Esophagus squamous epithelium (tissue), 4 donors: ENCODE measurements at regions not wholly inside any gene's neighbourhood (a gene's known extent, or its start where the extent isn't known, plus 50 kb on each side); places are given as distances from the start of the nearest gene placed in this dataset.

Experiments
- POLR2A ChIP-seq, 4 donors: fragments of 450-650 bp; IDR thresholded peaks; one replicate each; pipeline ENCODE4 v1.6.1; 2017; ENCODE audit warnings: antibody characterized with exemption in 4 of 4, mild to moderate bottlenecking in 4 of 4, moderate library complexity in 3 of 4
- TF ChIP-seq, protein P1 (sequence below), 6 experiments: fragments of 450-650 bp in 4 of 6; fragments of 200-600 bp in 2 of 6; sonication (generic) in 2 of 6; IDR thresholded peaks; one replicate each; pipeline ENCODE4 v1.5.1; 2016 to 2019; ENCODE audit warnings: antibody characterized with exemption in 6 of 6, mild to moderate bottlenecking in 4 of 6, moderate library complexity in 4 of 6

DNA sequence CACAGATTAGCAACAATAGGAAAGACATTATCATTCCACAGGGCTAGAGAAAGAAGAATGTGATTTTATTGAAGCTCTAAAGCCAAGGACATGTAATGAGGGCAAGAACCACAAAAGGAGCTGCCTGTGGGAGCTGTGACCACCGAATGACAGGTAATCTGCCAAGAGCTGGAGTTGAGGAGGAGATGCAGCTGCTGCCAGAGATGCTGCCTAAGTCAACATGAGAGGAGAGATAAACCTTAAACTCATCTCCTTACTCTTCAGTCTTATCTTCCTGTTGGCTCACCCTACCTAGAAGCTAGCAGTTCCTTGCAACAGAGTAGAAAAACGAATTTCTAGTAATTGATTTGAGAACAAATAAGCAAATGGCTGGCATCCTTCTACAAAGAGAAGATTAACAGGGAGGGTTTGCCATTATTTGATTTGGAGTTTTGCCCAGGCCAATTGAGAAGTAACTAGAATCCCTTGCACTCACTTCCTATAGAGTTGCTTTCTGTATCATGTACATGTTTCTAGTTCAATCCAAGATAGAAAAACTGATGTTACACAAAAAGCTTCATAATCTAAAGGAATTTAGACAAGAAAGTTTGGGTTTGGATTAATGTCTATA is 539.2 kb downstream of the TLE1 start:
- TF ChIP-seq, protein P1, sequence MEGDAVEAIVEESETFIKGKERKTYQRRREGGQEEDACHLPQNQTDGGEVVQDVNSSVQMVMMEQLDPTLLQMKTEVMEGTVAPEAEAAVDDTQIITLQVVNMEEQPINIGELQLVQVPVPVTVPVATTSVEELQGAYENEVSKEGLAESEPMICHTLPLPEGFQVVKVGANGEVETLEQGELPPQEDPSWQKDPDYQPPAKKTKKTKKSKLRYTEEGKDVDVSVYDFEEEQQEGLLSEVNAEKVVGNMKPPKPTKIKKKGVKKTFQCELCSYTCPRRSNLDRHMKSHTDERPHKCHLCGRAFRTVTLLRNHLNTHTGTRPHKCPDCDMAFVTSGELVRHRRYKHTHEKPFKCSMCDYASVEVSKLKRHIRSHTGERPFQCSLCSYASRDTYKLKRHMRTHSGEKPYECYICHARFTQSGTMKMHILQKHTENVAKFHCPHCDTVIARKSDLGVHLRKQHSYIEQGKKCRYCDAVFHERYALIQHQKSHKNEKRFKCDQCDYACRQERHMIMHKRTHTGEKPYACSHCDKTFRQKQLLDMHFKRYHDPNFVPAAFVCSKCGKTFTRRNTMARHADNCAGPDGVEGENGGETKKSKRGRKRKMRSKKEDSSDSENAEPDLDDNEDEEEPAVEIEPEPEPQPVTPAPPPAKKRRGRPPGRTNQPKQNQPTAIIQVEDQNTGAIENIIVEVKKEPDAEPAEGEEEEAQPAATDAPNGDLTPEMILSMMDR (IDR thresholded peaks at IDR 0.05): no peak
- no peak for TF ChIP-seq POLR2A (IDR thresholded peaks at IDR 0.05)
